Activated CD8-positive, alpha-beta memory T cell treated with anti-CD3 and anti-CD28 coated beads for 36 hours (primary cell): ENCODE measurements at regions not wholly inside any gene's neighbourhood (a gene's known extent, or its start where the extent isn't known, plus 50 kb on each side); places are given as distances from the start of the nearest gene placed in this dataset.

Experiments
- CTCF ChIA-PET: fragments of 350-600 bp; sonication (Branson Sonifier 250); formaldehyde crosslinking; loops from one replicate; lab custom pipeline; 2021; ENCODE audit warnings: antibody characterized with exemption; lab: Charles Lee
- POLR2A ChIA-PET: fragments of 350-600 bp; sonication (Branson Sonifier 250); formaldehyde crosslinking; loops from one replicate; lab custom pipeline; 2021; ENCODE audit warnings: antibody characterized with exemption; lab: Charles Lee

DNA sequence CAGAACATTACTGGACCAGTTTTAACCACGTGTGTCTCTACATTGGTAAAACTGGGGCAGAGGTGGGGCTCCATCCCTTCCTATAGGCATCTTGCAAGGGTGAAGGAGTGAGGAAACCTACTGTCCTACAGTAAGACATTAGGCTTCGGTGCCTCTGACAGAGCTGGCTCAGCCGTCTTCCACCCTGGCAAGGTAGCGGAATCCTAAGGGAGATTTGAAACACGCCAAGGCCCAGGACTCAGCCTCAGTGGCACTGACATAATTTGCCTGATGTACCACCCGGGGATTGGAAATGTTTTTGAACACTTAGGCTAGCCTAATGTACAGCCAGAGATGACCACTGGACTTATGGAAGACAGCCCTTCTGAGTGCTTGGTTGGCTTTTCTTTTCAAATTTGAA lies 329.7 kb upstream of the IRX1 start:
- ChIA-PET POLR2A (no interaction called here), CTCF (no interaction called here)

DNA sequence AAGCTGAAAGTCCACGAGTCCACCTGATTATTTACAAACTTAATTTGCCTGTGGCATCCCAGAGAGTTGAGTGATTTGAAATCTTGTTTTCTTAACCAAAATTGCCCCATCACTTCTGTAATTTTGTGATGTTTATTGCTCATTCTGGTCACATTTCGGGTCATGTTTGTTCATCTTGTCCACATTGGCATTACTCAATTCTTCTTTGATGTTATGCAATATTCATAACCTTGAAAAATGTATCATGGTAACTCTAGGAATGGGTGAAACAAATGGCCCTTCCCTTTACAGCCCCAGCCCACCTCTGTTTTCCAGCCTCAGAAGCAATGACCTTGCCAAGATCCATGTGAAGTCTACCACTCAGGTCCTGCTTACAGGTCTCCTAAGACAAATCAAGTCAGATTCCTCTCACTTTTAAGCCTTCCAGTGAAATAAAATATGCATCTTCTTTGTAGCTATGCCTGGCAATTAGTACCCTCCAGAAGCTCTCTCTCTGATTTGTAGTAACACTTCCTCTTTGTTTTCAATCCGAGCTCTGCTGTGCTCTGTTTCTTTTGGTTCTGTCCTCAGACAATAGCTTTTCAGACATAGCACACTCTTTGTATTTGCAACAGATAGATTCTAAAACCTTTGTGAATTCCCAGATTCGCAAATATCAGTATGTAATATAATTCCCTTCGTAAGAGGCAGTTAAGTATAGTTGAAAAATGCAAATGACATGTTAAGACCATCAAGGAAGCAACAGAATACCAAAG lies 330.3 kb upstream of the IRX1 start:
- CTCF ChIA-PET, result no interaction called here

DNA sequence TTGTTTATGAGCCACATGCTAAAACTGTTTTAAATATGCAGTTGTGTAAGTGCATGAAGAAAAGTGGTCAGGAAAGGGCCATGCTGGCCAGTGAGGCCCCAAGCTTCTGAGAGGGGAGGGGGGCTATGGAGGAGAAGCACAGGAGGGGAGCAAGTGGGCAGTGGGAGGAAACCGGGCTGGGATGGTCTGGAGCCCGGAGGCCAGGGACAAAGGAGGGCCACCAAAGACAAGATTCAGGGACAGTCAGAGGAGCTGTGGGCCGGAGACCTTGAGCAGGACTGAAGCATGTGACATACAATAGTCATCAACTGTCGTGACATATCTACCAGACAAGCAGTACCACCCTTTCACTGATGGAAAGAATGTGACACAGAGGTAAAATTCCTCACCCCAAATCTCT lies 333.2 kb upstream of the IRX1 start:
- ChIA-PET POLR2A (no interaction called here), CTCF (no interaction called here)

More for the DNA sequence above, 330.3 kb upstream of the IRX1 start:
- POLR2A ChIA-PET, result no interaction called here

DNA sequence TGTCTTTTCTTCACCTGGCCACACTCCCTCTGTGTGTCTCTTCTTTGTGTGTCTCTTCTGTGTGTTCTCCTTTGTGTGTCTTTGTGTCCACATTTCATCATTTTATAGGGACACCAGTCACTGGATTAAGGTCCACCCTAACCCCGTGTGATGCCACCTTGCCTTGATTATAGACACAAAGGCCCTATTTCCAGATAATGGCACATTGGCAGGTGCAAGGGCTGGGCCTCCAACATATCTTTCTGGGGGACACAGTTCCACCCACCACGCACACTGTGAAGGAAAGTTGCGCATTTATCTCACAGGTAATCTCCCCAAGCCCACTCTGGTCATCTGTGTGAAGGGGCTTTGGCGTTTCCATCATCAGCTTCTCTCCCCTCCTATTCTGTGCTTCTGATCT lies 334.6 kb upstream of the IRX1 start:
- POLR2A ChIA-PET, result no interaction called here
- CTCF ChIA-PET, result no interaction called here

DNA sequence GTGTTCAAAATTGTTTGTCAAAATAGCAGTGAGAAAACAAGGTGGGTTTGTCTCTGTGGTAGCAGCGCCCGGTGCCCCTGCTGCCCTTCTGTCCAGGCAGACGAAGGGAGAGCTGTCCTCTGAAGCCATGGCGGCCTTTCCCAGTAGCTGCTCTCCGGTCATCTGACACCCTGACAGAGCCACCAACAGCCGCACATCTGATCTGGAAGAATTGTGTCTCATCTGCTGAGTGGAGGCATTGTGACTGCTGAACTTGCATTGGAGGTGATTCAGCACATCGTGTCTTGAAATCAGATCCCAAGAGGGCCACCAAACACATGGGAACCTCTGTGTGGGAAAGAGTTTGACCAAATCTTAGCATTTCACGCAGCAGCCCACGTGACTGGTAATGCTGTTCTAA lies 337.6 kb upstream of the IRX1 start:
- ChIA-PET POLR2A (no interaction called here), CTCF (no interaction called here)

DNA sequence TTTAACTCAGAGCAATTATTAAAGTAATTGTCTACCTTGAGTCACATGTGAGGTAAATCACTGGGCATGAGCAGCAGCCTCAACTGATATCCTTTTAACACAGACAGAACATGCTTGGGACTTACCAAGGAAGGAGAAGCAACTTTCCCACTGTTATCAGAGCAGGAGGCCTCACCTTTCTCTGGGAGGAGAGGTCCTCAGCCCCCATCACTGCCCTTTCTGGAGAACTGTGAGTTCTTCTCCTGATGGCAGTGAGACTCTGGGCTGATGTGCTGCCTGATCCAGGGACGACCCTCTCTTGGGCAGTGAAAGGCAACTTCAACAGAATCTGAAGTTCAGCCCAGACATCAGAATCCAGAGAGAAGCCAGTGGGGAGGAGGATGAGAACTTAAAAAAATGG lies 343.4 kb upstream of the IRX1 start:
- POLR2A ChIA-PET, result no interaction called here

DNA sequence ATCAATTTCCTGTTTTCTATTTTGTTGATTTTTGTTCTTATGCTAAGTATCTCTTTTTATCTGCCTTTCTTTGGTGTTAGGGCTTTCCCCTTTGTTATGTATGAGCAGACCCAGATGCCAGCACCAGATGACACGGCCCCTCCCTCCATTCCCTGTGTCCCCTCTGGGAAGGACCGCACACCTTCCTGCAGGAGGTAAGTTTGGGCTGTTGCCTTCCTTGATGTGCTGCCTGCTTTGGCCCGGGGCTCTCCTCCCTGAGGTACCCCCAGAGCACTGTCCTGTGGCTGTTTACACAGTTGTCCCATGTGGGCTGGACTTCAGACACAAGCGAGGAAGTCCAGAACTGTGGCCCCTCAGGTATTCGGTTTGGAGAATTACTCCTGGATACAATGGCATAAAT lies 343.8 kb upstream of the IRX1 start:
- CTCF ChIA-PET, result no interaction called here

More for the DNA sequence above, 343.4 kb upstream of the IRX1 start:
- CTCF ChIA-PET, result no interaction called here

DNA sequence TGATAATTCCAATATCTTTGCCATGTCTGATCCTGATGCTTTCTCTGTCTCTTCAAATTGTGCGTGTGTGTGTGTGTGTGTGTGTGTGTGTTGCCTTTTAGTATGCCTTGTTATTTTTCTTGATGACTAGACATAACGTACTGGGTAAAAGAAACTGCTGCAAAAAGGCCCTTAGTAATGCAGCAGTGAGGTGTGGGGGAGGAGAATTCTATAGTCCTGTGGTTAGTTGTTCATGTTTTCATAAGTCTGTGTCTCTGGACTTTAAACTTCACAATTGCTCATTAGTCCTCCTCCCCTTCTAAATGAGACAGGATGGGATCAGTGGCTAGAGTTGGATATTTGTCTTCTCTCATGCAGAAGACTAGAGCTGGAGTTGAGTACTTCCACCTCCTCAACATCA lies 346.2 kb upstream of the IRX1 start:
- CTCF ChIA-PET, result no interaction called here
- POLR2A ChIA-PET, result no interaction called here

More for the DNA sequence above, 343.8 kb upstream of the IRX1 start:
- POLR2A ChIA-PET, result no interaction called here

DNA sequence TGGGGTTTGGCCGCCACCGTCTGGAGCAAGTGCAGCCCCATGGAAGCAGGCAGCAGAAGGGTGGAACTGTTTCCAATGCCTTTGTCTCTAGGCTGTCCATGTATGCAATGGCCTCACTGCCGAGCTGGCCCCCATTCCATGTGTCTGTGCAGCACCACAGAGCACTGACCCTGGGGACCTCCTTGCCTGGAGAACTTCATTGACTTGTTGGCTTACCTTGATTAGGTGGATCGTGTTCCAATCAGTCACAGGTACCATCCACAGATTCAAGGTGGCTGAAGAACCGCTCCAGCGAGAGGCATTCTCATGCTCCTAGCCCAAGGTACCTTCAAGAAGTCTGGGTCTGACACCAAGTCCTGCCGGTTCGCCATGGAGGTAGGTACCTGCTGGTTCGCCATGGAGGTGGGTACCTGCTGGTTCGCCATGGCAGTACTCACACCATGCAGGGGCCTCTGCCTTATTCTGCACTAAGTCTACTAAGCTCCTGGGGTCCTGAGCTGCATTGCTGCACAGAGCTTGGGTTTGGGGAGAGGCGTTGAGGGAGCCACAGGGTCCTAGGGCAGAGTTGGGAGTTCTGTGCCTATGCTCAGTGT lies 358.3 kb upstream of the IRX1 start:
- ChIA-PET POLR2A (no interaction called here), CTCF (no interaction called here)

DNA sequence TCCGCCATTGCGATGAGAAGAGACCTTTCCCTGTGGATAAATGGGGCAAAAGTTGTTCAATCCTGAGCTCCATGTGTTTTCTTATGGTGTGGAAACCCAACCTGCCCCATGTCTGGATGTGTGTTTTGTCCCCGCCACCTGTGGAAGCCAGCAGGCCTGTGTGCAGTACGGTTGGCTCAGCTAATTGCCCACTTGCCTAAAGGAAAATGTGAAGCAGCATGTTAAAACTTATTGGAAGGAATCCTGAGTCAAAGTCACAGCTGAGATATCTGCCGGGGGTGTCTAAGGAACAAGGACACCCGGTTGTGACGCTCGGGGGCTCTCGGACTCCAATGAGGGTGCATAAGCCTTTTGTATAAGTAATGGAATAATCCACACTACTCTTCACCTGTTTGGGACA lies 361.1 kb upstream of the IRX1 start:
- POLR2A ChIA-PET, result no interaction called here
- CTCF ChIA-PET, result no interaction called here

DNA sequence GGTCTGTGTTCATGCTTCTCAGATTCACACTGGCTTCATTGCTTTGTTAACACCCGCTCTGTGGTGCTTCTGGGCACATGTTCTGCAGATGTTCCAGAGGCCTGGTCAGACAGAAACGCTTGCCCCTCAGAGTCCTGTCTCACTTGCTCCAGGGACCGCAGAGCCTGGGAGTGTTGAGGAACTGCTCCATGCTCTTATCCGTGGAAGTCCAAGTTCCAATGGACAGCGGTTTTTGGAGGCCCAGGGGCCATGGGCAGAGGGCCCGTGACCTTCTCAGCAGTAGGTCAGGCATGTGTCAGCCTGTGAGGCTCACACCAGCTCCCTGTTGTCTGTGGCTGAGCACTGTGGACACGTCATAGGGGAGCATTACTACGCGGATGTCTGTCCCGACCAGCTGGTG lies 364.7 kb upstream of the IRX1 start:
- POLR2A ChIA-PET, result no interaction called here
- CTCF ChIA-PET, result interaction anchor here (0.7 kb wide), 1 partner anchor 1822 kb away, joined by 3 read pairs; no protein-coding TSS in a partner anchor

DNA sequence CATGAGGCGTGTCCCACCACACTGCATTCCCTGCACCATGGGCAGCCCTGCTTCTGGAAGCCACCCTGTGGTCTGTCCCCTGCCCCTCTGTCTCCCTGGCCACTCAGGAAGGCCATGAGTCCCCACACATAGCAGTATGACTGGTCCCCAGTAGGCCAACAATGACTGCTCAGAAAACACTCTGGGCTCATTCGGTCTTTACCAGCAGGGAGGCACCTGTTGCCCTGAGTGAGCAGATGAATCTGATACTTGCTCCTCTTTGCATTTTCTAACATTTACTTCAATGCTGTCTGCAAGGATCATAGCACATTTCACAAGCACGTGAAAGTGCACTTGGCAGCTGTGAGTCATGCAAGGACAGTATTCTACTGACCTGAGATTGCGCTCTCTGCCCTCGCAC lies 365.4 kb upstream of the IRX1 start:
- POLR2A ChIA-PET, result no interaction called here
- CTCF ChIA-PET, result interaction anchor here (0.7 kb wide), 1 partner anchor 1822 kb away, joined by 3 read pairs; no protein-coding TSS in a partner anchor

DNA sequence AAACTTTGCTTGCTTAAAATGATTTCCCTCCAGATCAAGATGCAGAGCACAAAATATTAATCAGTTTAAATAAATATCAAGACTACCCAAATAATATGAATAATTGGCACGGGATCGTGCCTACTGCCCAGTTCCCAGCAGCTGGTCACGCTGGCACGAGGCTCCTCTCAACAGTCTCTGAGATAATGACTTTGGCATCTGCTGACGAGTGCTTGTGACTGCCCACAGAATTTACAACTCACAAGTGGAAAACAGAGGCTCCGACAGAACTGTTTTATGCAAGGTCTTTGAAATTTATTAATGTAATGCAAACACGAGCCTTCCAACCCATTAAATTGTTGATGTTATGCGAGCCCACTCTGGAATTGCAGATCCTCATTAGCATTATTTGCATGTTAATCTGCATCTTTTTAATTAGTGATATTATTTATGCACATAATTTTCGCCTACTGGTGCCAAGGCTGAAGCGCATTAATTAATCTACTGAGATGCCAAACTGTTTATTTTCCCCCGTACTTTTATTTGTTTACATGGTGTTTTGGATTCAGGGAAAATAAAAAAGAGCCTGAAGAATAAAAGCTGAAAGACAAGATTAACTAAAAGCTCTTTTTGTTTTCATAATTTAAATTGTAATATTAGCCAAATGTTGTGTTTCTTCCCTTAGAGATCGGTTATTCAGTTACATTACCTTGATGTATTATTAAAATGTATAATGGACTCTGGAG lies 369.3 kb upstream of the IRX1 start:
- POLR2A ChIA-PET, result no interaction called here
- CTCF ChIA-PET, result no interaction called here

DNA sequence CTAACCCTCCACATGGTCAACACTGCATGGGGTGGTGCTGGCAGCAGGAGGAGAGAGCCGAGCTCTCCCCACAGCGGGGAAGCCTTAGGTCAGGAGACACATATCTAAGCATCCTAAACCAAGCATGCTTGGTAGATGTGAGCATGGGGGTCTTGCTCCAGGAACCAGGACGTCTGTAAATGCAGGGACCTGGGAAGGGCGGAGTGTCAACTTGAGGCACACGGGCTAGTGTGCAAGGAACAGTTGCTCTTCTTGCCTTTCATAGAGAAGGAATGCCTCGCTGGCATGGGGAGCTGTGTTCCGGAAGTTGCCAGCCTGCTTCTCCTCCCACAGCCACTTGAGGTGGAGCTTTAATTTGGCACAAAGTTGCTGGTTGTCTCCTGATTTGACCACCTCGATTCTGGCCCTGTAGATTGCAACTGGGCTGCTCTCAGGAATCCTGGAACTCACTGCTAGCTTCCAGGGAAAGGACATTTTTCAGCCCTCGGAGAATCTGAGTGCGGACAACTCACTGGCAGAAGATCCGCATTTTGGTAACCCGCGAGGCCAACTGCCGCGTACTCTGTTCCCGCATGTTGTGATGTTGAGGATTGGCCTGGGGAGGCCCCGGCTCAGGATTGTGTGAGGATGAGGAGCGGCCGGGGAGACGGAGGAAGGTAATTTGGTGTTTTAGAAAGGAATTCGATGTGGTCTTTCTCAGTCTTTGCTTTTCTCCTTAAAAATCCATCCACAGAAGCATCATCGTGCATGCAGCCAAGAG lies 370.3 kb upstream of the IRX1 start:
- ChIA-PET POLR2A (no interaction called here), CTCF (no interaction called here)

DNA sequence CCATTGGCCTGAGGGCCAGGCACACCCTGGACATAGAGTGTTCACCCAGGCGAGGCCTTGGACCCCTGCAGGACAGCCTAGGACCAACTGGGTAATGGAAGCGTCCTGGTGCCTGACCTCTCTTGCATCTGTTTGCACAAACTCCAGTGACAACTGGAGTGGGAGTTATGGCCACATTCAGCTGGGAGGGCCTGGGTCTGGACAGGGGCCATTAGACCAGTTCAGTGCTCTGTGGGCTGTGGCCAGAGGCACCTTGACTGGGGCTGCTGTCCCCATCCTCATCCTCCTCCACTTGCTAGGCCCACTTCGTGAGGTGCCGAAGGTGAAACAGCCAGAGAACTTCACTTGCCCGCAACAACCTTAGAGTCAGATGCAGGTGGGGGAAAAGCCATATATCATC lies 372.7 kb upstream of the IRX1 start:
- CTCF ChIA-PET, result no interaction called here
- POLR2A ChIA-PET, result no interaction called here

DNA sequence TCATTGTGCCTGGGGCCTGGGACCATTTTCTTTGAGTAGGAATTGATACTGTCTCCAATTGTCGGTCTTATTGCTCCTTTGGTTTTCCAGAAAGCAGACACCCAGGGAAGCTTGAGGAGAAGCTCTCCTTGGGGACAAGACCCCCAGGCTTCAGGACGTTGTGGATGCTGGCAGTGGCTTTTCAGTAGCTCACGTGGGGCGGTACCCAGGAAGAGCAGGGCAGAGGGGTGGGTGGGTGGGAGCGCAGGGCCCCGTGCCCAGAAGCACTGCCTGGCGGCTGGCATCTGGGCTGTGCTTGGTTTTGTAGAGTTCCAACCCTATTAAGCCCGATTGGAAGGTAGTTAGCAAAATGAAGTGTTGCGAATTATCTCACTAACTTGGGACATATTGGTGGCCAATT lies 374.2 kb upstream of the IRX1 start:
- ChIA-PET CTCF (no interaction called here), POLR2A (no interaction called here)

DNA sequence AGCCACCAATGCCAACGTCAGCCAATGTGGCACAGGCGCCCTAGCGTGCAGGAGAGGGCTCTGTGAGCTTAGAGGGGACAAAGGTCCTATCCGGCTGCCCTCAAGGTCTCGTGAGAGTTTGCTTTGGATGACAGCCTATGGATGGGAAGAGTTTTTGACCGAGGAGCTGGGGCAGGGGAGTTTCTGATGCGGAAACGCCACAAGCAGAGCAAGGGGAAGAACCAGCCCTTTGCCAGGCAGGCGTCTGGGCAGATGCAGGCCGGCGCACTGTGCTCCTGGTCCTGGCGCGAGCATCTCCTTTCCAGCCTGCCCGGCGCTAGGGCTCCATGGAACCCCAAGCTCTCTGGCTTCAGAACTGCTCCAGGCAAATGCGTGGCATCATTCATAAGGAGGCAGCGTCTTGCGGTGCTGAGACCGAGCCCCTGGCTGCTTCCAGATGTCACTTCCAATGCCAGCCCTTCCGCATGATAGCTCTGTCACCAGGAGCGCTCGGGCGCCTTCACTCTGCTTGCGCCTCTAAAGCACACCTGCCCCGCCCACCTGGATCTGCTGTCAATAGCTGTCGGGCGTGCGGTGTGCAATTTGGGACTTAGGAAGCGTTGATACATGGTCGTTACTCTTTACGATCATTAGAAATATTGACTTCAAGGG lies 374.9 kb upstream of the IRX1 start:
- POLR2A ChIA-PET, result no interaction called here
- CTCF ChIA-PET, result no interaction called here

DNA sequence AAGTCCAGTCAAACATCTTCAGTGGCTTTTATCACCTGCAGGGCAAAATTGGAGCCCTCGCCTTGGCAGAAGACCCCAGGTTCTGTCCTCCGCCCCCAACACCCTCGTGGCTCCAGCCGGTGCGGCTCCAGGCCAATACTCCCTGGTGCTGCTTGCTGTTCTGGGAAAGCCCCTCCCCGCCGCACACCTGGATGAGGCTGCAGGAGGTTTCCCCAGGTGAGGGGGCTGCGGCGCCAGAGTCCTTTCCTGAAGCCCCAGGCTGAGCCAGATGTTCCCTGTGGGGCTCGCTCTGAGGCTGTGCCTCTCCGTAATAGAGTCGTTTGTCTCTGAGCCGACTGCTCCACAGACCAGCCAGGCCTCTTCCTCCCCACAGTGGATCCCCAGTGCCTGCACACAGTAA lies 375.4 kb upstream of the IRX1 start:
- POLR2A ChIA-PET, result no interaction called here

DNA sequence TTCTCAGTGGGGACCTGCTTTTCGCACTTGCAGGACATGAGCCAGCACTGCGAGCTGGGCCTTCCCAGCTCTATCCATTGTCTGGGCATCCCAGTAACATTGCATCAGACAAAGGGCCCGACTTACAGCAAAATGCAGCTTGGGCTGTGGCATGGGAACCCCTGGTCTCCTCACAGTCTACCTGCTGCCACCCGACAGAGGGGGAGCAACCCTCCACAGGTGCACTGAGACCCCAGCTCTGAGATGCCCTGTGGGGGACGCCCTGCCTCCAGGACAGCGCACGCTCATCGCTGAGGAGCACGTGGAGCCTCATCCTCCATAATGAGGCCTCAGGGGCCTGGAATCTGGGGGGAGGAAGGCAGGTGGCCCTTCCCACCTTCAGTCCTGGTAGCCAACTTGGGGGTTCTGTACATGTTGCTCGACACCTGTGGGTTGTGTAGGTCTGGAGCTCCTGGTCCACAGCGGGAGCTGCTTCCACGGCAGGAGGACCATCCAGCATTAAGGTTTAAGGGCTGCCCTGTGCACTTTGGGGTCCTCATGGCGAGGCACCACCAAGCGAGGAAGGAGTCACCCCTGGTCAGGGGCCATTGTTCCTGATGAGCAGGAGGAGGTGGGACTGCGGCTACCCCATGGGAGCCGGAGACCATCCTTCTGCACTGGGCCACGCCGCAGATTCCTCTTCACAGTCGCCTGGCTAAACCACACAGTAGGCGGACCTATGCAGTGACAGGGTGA lies 376.5 kb upstream of the IRX1 start:
- CTCF ChIA-PET, result no interaction called here
- POLR2A ChIA-PET, result no interaction called here

More for the DNA sequence above, 375.4 kb upstream of the IRX1 start:
- CTCF ChIA-PET, result no interaction called here
